IMR-90 (cell line): ENCODE measurements at regions not wholly inside any gene's neighbourhood (a gene's known extent, or its start where the extent isn't known, plus 50 kb on each side); places are given as distances from the start of the nearest gene placed in this dataset.

Experiments used
- ATAC-seq: fragments of 200-7000 bp; cut with Tn5 transposase; 2 replicates; pipeline ENCODE4 v1.9.1; 2020; ENCODE audit warnings: low read depth, mild to moderate bottlenecking, moderate library complexity
- BruUV-seq: library from RNA; stranded (reverse); fragments of 400-500 nt; replicated peaks from 2 replicates; lab custom pipeline; 2021; lab: Mats Ljungman, UMichigan
- CTCF ChIA-PET: fragments of 300-600 bp; formaldehyde crosslinking; extraction: SDS; loops from one replicate; lab custom pipeline; 2021; ENCODE audit warnings: antibody characterized with exemption; lab: Yijun Ruan, JAX
- POLR2A ChIA-PET: fragments of 300-600 bp; sonication (Branson Sonifier 250); formaldehyde crosslinking; loops from one replicate; lab custom pipeline; 2022; ENCODE audit warnings: antibody characterized with exemption; ENCODE audit not compliant: unreplicated experiment; lab: Charles Lee
- DNase-seq: peaks from one replicate; pipeline ENCODE4 v3.0.0; 2013
- H2AFZ ChIP-seq: replicated peaks from 2 replicates; pipeline ENCODE3; 2013; ENCODE audit warnings: low read length, mild to moderate bottlenecking; ENCODE audit not compliant: poor library complexity
- H2AK5ac ChIP-seq: 2 replicates; pipeline ENCODE4 v1.6.1; 2013; ENCODE audit warnings: low read depth, low read length, inconsistent platforms
- H2AK9ac ChIP-seq: replicated peaks from 2 replicates; pipeline ENCODE3; 2013; ENCODE audit warnings: mild to moderate bottlenecking, low read depth, low read length, moderate library complexity; ENCODE audit not compliant: poor library complexity
- H2BK120ac ChIP-seq: 2 replicates; pipeline ENCODE4 v1.6.1; 2013; ENCODE audit warnings: low read depth, low read length, inconsistent platforms
- H2BK15ac ChIP-seq: 3 replicates; pipeline ENCODE4 v1.6.1; 2013; ENCODE audit warnings: low read depth, low read length, inconsistent platforms
- H2BK20ac ChIP-seq: 2 replicates; pipeline ENCODE4 v1.6.1; 2013; ENCODE audit warnings: low read depth, mild to moderate bottlenecking, inconsistent platforms, low read length, moderate library complexity
- H2BK5ac ChIP-seq: 2 replicates; pipeline ENCODE4 v1.6.1; 2013; ENCODE audit warnings: mild to moderate bottlenecking, low read depth, low read length, inconsistent platforms; ENCODE audit not compliant: poor library complexity, severe bottlenecking
- H3K14ac ChIP-seq: replicated peaks from 2 replicates; pipeline ENCODE4 v1.6.1; 2013; ENCODE audit warnings: low read depth, low read length, inconsistent platforms
- H3K18ac ChIP-seq: 2 replicates; pipeline ENCODE4 v1.6.1; 2013; ENCODE audit warnings: low read depth, low read length, control low read depth
- H3K23ac ChIP-seq: 2 replicates; pipeline ENCODE4 v1.6.1; 2013; ENCODE audit warnings: low read depth, low read length, inconsistent platforms
- H3K27ac ChIP-seq: 2 replicates; pipeline ENCODE4 v1.5.1; 2013; ENCODE audit warnings: mild to moderate bottlenecking, control low read depth, low read length; ENCODE audit not compliant: insufficient read depth
- H3K27me3 ChIP-seq: 2 replicates; pipeline ENCODE4 v1.6.1; 2013; ENCODE audit warnings: low read length; ENCODE audit not compliant: control insufficient read depth, insufficient read depth
- H3K36me3 ChIP-seq: 2 replicates; pipeline ENCODE4 v1.6.1; 2013; ENCODE audit warnings: low read length, mixed read lengths; ENCODE audit not compliant: control insufficient read depth, insufficient read depth
- H3K4ac ChIP-seq: 2 replicates; pipeline ENCODE4 v1.6.1; 2013; ENCODE audit warnings: low read depth, low read length, inconsistent platforms
- H3K4me1 ChIP-seq: 2 replicates; pipeline ENCODE4 v1.6.1; 2013; ENCODE audit warnings: low read length, mixed read lengths; ENCODE audit not compliant: control insufficient read depth, insufficient read depth
- H3K4me2 ChIP-seq: 2 replicates; pipeline ENCODE4 v1.6.1; 2013; ENCODE audit warnings: low read depth, mild to moderate bottlenecking, control low read depth, low read length, moderate library complexity
- H3K4me3 ChIP-seq: 2 replicates; pipeline ENCODE4 v1.5.1; 2013; ENCODE audit warnings: low read depth, mild to moderate bottlenecking, control low read depth, low read length, moderate library complexity; ENCODE audit not compliant: insufficient read depth
- H3K56ac ChIP-seq: 2 replicates; pipeline ENCODE4 v1.6.1; 2013; ENCODE audit warnings: low read length, inconsistent platforms; ENCODE audit not compliant: insufficient read depth; ENCODE audit errors: extremely low read depth
- H3K79me1 ChIP-seq, 2 experiments: 2 replicates each; pipeline ENCODE4 v1.6.1; 2013; ENCODE audit warnings: low read length in 2 of 2, inconsistent platforms in 1 of 2, low read depth in 1 of 2
- H3K9ac ChIP-seq: 2 replicates; pipeline ENCODE4 v1.6.1; 2013; ENCODE audit warnings: low read depth, low read length, control low read depth
- H3K9me1 ChIP-seq: 2 replicates; pipeline ENCODE4 v1.6.1; 2013; ENCODE audit warnings: low read length, inconsistent platforms; ENCODE audit not compliant: insufficient read depth
- H3K9me3 ChIP-seq: 2 replicates; pipeline ENCODE4 v1.6.1; 2013; ENCODE audit warnings: low read length; ENCODE audit not compliant: control insufficient read depth, insufficient read depth
- H4K20me1 ChIP-seq: 2 replicates; pipeline ENCODE4 v1.6.1; 2013; ENCODE audit warnings: low read length, inconsistent platforms; ENCODE audit not compliant: insufficient read depth
- H4K5ac ChIP-seq: 2 replicates; pipeline ENCODE4 v1.6.1; 2013; ENCODE audit warnings: mild to moderate bottlenecking, low read depth, low read length, control low read depth
- H4K8ac ChIP-seq, 2 experiments: 2 replicates each; pipeline ENCODE4 v1.6.1; 2013; ENCODE audit warnings: low read depth in 2 of 2, low read length in 2 of 2, control low read depth in 1 of 2, inconsistent platforms in 1 of 2
- H4K91ac ChIP-seq: 2 replicates; pipeline ENCODE4 v1.6.1; 2013; ENCODE audit warnings: low read depth, low read length, inconsistent platforms; ENCODE audit not compliant: insufficient read depth
- CHD1 ChIP-seq: IDR thresholded peaks from 2 replicates; pipeline ENCODE4 v1.6.1; 2012; ENCODE audit warnings: low read depth, low read length, improper control_type of control experiment
- CTCF ChIP-seq: conservative IDR thresholded peaks from 2 replicates; pipeline ENCODE4 v1.5.1; 2012; ENCODE audit warnings: mild to moderate bottlenecking, low read depth, low read length, improper control_type of control experiment
- ELK1 ChIP-seq: fragments of 150-350 bp; IDR thresholded peaks from 2 replicates; pipeline ENCODE4 v1.6.1; 2016; ENCODE audit warnings: low read depth, mild to moderate bottlenecking, low read length, moderate library complexity, borderline replicate concordance
- MXI1 ChIP-seq: IDR thresholded peaks from 2 replicates; pipeline ENCODE4 v1.6.1; 2012; ENCODE audit warnings: low read depth, mild to moderate bottlenecking, low read length, moderate library complexity, borderline replicate concordance
- NFE2L2 ChIP-seq: fragments of 150-350 bp; IDR thresholded peaks from 2 replicates; pipeline ENCODE4 v1.6.1; 2016; ENCODE audit warnings: low read depth, mild to moderate bottlenecking, low read length
- POLR2A ChIP-seq: IDR thresholded peaks from 2 replicates; pipeline ENCODE4 v1.6.1; 2012; ENCODE audit warnings: mild to moderate bottlenecking, low read depth, low read length
- RFX5 ChIP-seq: IDR thresholded peaks from 2 replicates; pipeline ENCODE4 v1.8.0; 2012; ENCODE audit warnings: low read depth, mild to moderate bottlenecking, low read length, moderate library complexity
- SMC3 ChIP-seq: fragments of 150-350 bp; IDR thresholded peaks from 2 replicates; pipeline ENCODE4 v1.6.1; 2016; ENCODE audit warnings: low read depth, mild to moderate bottlenecking, antibody characterized with exemption, low read length, moderate library complexity
- USF2 ChIP-seq: fragments of 150-350 bp; IDR thresholded peaks from 2 replicates; pipeline ENCODE4 v1.6.1; 2017; ENCODE audit warnings: mild to moderate bottlenecking, antibody characterized with exemption, low read length, low read depth
- WGBS, 2 experiments: methylation state at CpG; one replicate each; pipeline versions ENCODE4 v1.1.5 to v1.1.7; 2013; ENCODE audit warnings: missing lambda C conversion rate in 2 of 2; ENCODE audit not compliant: insufficient read length in 1 of 2; ENCODE audit errors: extremely low coverage in 2 of 2; 5-methylcytosine and 5-hydroxymethylcytosine counted together
- dilution Hi-C: fragments of 300-500 bp; cut with HindIII; formaldehyde crosslinking; loops from one replicate; pipeline ENCODE4 v1.14.3; 2018; ENCODE audit warnings: low sequenced_read_pairs; ENCODE audit not compliant: unreplicated experiment
- in situ Hi-C: fragments of 300-500 bp; cut with MboI; formaldehyde crosslinking; loops from 3 replicates; pipeline ENCODE4 v1.14.3; 2019; ENCODE audit warnings: low sequenced_read_pairs, inconsistent platforms, mixed read lengths
- intact Hi-C: fragments of 100-400 bp; cut with micrococcal nuclease; formaldehyde crosslinking; loops from 2 replicates; pipeline ENCODE4 v1.10.0; 2022

- Histone ChIP-seq H3K4me3 (no peak overlapping the region), H3K27me3 (no peaks in the 10 kb centered on the region), H3K18ac (peak overlapping the region; percentile 6; the same call in 1 of the 2 replicates), H2AK9ac (no peak overlapping the region), H2AK5ac (peak overlapping the region; percentile 46; the same call in 1 of the 2 replicates), H2BK120ac (peak overlapping the region; percentile 64; the same call in 1 of the 2 replicates), H3K27ac (no peak overlapping the region), H4K8ac (peak overlapping the region in 1 of 2 experiments; percentile 26; a peak in 3 of 4 replicates), H3K14ac (peak overlapping the region; percentile 40; the same call in 1 of the 2 replicates), H3K79me1 (no peaks in the 10 kb centered on the region), H3K4ac (peak overlapping the region; percentile 23), H2AFZ (no peak overlapping the region), H2BK5ac (no peak overlapping the region), H3K56ac (no peak overlapping the region), H2BK15ac (peak overlapping the region; percentile 73; the same call in 2 of the 3 replicates), H3K9me3 (no peaks in the 10 kb centered on the region), H3K9ac (no peak overlapping the region), H3K23ac (0 out of 2 replicates have a peak overlapping the region, but pooled peaks have one; percentile 6), H3K36me3 (no peaks in the 10 kb centered on the region), H4K5ac (no peak overlapping the region), H2BK20ac (peak overlapping the region; percentile 17; the same call in 1 of the 2 replicates), H4K20me1 (no peaks in the 10 kb centered on the region), H4K91ac (peak overlapping the region; percentile 22; the same call in 1 of the 2 replicates), H3K9me1 (0 out of 2 replicates have a peak, but pooled peaks cover 9% of the 10 kb centered on the region), H3K4me2 (no peak overlapping the region), H3K4me1 (peaks cover 9% of the 10 kb centered on the region)
- intact Hi-C loops = no loop called here
- DNase-seq (no peak), ATAC-seq (no peak; the same call in 1 of the 2 replicates)
- dilution Hi-C loops = no loop called here
- no TSS peak for BruUV-seq
- TF ChIP-seq NFE2L2 (no peak), CHD1 (no peak), CTCF (no peak), SMC3 (no peak), RFX5 (no peak), MXI1 (no peak), USF2 (no peak), POLR2A (no peak), ELK1 (no peak)
- 38% methylated on average over 1 of the region's 4 CpGs; no CpG with 5 or more reads in 1 of the 2 experiments for WGBS, 2 experiments
- POLR2A ChIA-PET = interaction anchor here (0.5 kb wide), 1 partner anchor 165 kb away, joined by 4 read pairs; no protein-coding TSS in a partner anchor
- CTCF ChIA-PET = interaction anchor here (0.7 to 0.9 kb wide), 2 partner anchors 184 to 197 kb away, joined by 3 read pairs; no protein-coding TSS in a partner anchor
- in situ Hi-C loops = no loop called here
Observed at GRCh38 chr7:41508755-41509154, 194.1 kb downstream of the INHBA start.
